Activated T-cell treated with anti-CD3 and anti-CD28 coated beads, Interleukin-2, amount 50 U/mL, for 72 hours (primary cell): ENCODE measurements at regions not wholly inside any gene's neighbourhood (a gene's known extent, or its start where the extent isn't known, plus 50 kb on each side); places are given as distances from the start of the nearest gene placed in this dataset.
A peak's percentile ranks its signal among the peaks of the same experiment; 100 is the strongest.

Experiments
- ATAC-seq, 2 donors: fragments of 150-1000 bp; cut with Tn5 transposase; replicated peaks in 1 of 2; 2 replicates each; pipeline ENCODE4 v1.10.0; 2021; ENCODE audit warnings: moderate library complexity in 2 of 2, mild to moderate bottlenecking in 1 of 2
- DNase-seq, 2 donors: peaks; one replicate each; pipeline ENCODE4 v3.0.0; 2021 to 2022; ENCODE audit warnings: mixed read lengths in 1 of 2
- H3K27ac Mint-ChIP-seq: one replicate; pipeline ENCODE4 v1.8.0; 2022; ENCODE audit warnings: mild to moderate bottlenecking, moderate library complexity, mixed read lengths
- H3K27me3 Mint-ChIP-seq: one replicate; pipeline ENCODE4 v1.8.0; 2022; ENCODE audit warnings: low read depth, mixed read lengths
- H3K36me3 Mint-ChIP-seq, 2 donors: one replicate each; pipeline ENCODE4 v1.8.0; 2022; ENCODE audit warnings: mixed read lengths in 2 of 2, mild to moderate bottlenecking in 1 of 2; ENCODE audit not compliant: insufficient read depth in 2 of 2
- H3K4me1 Mint-ChIP-seq: one replicate; pipeline ENCODE4 v1.8.0; 2022; ENCODE audit warnings: low read depth, mixed read lengths
- H3K4me3 Mint-ChIP-seq, 2 donors: one replicate each; pipeline ENCODE4 v1.8.0; 2022; ENCODE audit warnings: mild to moderate bottlenecking in 2 of 2, mixed read lengths in 2 of 2, moderate library complexity in 2 of 2
- H3K9me3 Mint-ChIP-seq, 2 donors: one replicate each; pipeline ENCODE4 v1.8.0; 2022; ENCODE audit warnings: mixed read lengths in 2 of 2

GRCh38 chr3:40593351-40593750 is 68.6 kb downstream of the ZNF621 start:
- DNase-seq (no peak), ATAC-seq (no peak)
- Mint-ChIP-seq H3K9me3 (no peaks in the 10 kb centered on the region), H3K4me1 (peaks cover 12% of the 10 kb centered on the region), H3K36me3 (no peaks in the 10 kb centered on the region), H3K4me3 (no peak overlapping the region), H3K27me3 (peaks cover 25% of the 10 kb centered on the region), H3K27ac (no peak overlapping the region)

- Mint-ChIP-seq H3K4me1 (peaks cover 16% of the 10 kb centered on the region), H3K27ac (no peak overlapping the region), H3K36me3 (no peaks in the 10 kb centered on the region), H3K9me3 (no peaks in the 10 kb centered on the region), H3K27me3 (peaks cover 28% of the 10 kb centered on the region), H3K4me3 (no peak overlapping the region)
- peak; percentile 64 to 67 for ATAC-seq
- DNase-seq: peak in 1 of 2 donors; percentile 8
These were observed 72.7 kb downstream of the ZNF621 start for GRCh38 chr3:40597441-40597840.

GRCh38 chr3:40598338-40598737 is 73.6 kb downstream of the ZNF621 start:
- peaks cover 33% of the 10 kb centered on the region for H3K27me3 Mint-ChIP-seq
- no peak overlapping the region for H3K27ac Mint-ChIP-seq
- DNase-seq: no peak
- peak overlapping the region in 1 of 2 donors; percentile 25 for H3K4me3 Mint-ChIP-seq
- H3K9me3 Mint-ChIP-seq: no peaks in the 10 kb centered on the region
- H3K4me1 Mint-ChIP-seq: peaks cover 16% of the 10 kb centered on the region
- no peaks in the 10 kb centered on the region for H3K36me3 Mint-ChIP-seq
- ATAC-seq: peak; percentile 20 to 59

GRCh38 chr3:40598962-40599361 is 74.2 kb downstream of the ZNF621 start:
- peaks cover 40% of the 10 kb centered on the region for H3K27me3 Mint-ChIP-seq

GRCh38 chr3:40602778-40603385 is 78.1 kb downstream of the ZNF621 start:
- DNase-seq (no peak), ATAC-seq (no peak)
- Mint-ChIP-seq H3K36me3 (no peaks in the 10 kb centered on the region), H3K27me3 (peaks cover 50% of the 10 kb centered on the region), H3K4me3 (no peak overlapping the region), H3K9me3 (no peaks in the 10 kb centered on the region), H3K27ac (no peak overlapping the region), H3K4me1 (peaks cover 10% of the 10 kb centered on the region)

More at GRCh38 chr3:40598962-40599361, 74.2 kb downstream of the ZNF621 start:
- ATAC-seq: peak in 1 of 2 donors; percentile 51
- Mint-ChIP-seq H3K36me3 (no peaks in the 10 kb centered on the region), H3K9me3 (no peaks in the 10 kb centered on the region), H3K27ac (no peak overlapping the region), H3K4me1 (peaks cover 16% of the 10 kb centered on the region), H3K4me3 (no peak overlapping the region)
- DNase-seq: no peak

GRCh38 chr3:40605960-40606359 is 81.2 kb downstream of the ZNF621 start:
- Mint-ChIP-seq H3K27ac (no peak overlapping the region), H3K36me3 (no peaks in the 10 kb centered on the region), H3K9me3 (no peaks in the 10 kb centered on the region), H3K27me3 (peaks cover 46% of the 10 kb centered on the region), H3K4me3 (no peak overlapping the region), H3K4me1 (peaks cover 7% of the 10 kb centered on the region)
- DNase-seq (no peak), ATAC-seq (no peak)

GRCh38 chr3:40608091-40608490 is 83.3 kb downstream of the ZNF621 start:
- no peaks in the 10 kb centered on the region for H3K9me3 Mint-ChIP-seq
- no peak overlapping the region for H3K4me3 Mint-ChIP-seq
- no peaks in the 10 kb centered on the region for H3K36me3 Mint-ChIP-seq
- H3K27ac Mint-ChIP-seq: no peak overlapping the region
- ATAC-seq: peak; percentile 31 to 48
- peak in 1 of 2 donors; percentile 2 for DNase-seq
- H3K27me3 Mint-ChIP-seq: peaks cover 48% of the 10 kb centered on the region
- peaks cover 7% of the 10 kb centered on the region for H3K4me1 Mint-ChIP-seq

- DNase-seq: no peak
- peaks cover 58% of the 10 kb centered on the region for H3K27me3 Mint-ChIP-seq
- peaks cover 2% of the 10 kb centered on the region for H3K4me1 Mint-ChIP-seq
- H3K4me3 Mint-ChIP-seq: no peak overlapping the region
- no peak for ATAC-seq
- no peaks in the 10 kb centered on the region for H3K9me3 Mint-ChIP-seq
- no peaks in the 10 kb centered on the region for H3K36me3 Mint-ChIP-seq
- H3K27ac Mint-ChIP-seq: no peak overlapping the region
These were observed 88.5 kb downstream of the ZNF621 start for GRCh38 chr3:40613306-40613705.

GRCh38 chr3:40615110-40615915 is 90.6 kb downstream of the ZNF621 start:
- no peak overlapping the region for H3K27ac Mint-ChIP-seq
- ATAC-seq: no peak
- no peaks in the 10 kb centered on the region for H3K9me3 Mint-ChIP-seq
- DNase-seq: no peak
- no peak overlapping the region for H3K4me3 Mint-ChIP-seq
- peaks cover 48% of the 10 kb centered on the region for H3K27me3 Mint-ChIP-seq
- no peaks in the 10 kb centered on the region for H3K4me1 Mint-ChIP-seq
- H3K36me3 Mint-ChIP-seq: no peaks in the 10 kb centered on the region

GRCh38 chr3:40615918-40616819 is 91.4 kb downstream of the ZNF621 start:
- Mint-ChIP-seq H3K27me3 (peaks cover 48% of the 10 kb centered on the region), H3K4me3 (no peak overlapping the region), H3K9me3 (no peaks in the 10 kb centered on the region), H3K36me3 (no peaks in the 10 kb centered on the region), H3K27ac (no peak overlapping the region), H3K4me1 (no peaks in the 10 kb centered on the region)
- no peak for DNase-seq
- ATAC-seq: no peak

GRCh38 chr3:40617084-40617483 is 92.3 kb downstream of the ZNF621 start:
- no peaks in the 10 kb centered on the region for H3K4me1 Mint-ChIP-seq
- ATAC-seq (no peak), DNase-seq (no peak)
- peaks cover 56% of the 10 kb centered on the region for H3K27me3 Mint-ChIP-seq
- H3K4me3 Mint-ChIP-seq: no peak overlapping the region
- no peaks in the 10 kb centered on the region for H3K36me3 Mint-ChIP-seq
- no peak overlapping the region for H3K27ac Mint-ChIP-seq
- H3K9me3 Mint-ChIP-seq: no peaks in the 10 kb centered on the region

GRCh38 chr3:40618158-40618557 is 93.4 kb downstream of the ZNF621 start:
- H3K27me3 Mint-ChIP-seq: peaks cover 59% of the 10 kb centered on the region
- no peaks in the 10 kb centered on the region for H3K9me3 Mint-ChIP-seq
- H3K27ac Mint-ChIP-seq: no peak overlapping the region
- H3K4me3 Mint-ChIP-seq: no peak overlapping the region
- H3K36me3 Mint-ChIP-seq: no peaks in the 10 kb centered on the region
- no peaks in the 10 kb centered on the region for H3K4me1 Mint-ChIP-seq
- ATAC-seq (no peak), DNase-seq (no peak)

GRCh38 chr3:40620151-40620550 is 95.4 kb downstream of the ZNF621 start:
- H3K36me3 Mint-ChIP-seq: no peaks in the 10 kb centered on the region
- no peak for ATAC-seq
- H3K27me3 Mint-ChIP-seq: peaks cover 46% of the 10 kb centered on the region
- DNase-seq: no peak
- no peaks in the 10 kb centered on the region for H3K9me3 Mint-ChIP-seq
- H3K4me1 Mint-ChIP-seq: no peaks in the 10 kb centered on the region
- no peak overlapping the region for H3K27ac Mint-ChIP-seq
- H3K4me3 Mint-ChIP-seq: no peak overlapping the region
